SIG-M5 treated with dmso at 0.1 percent for 504 hours (cell line): ENCODE measurements at regions not wholly inside any gene's neighbourhood (a gene's known extent, or its start where the extent isn't known, plus 50 kb on each side); places are given as distances from the start of the nearest gene placed in this dataset.
"Not testable (repeated sequence)": the region's sequence is repeated elsewhere in the genome, so short reads cannot be mapped to it uniquely, and the experiment has no call there.

Source experiments
- DNase-seq: peaks from one replicate; lab custom pipeline; 2025; ENCODE audit not compliant: unreplicated experiment; lab: John Stamatoyannopoulos, UW

- DNase-seq: no peak
Measured at GRCh38 chr2:180927030-180927686, 53.2 kb upstream of the UBE2E3 start.

- DNase-seq: no peak
Measured at GRCh38 chr2:180925700-180926099, 54.7 kb upstream of the UBE2E3 start.

- DNase-seq: no peak
Measured at GRCh38 chr2:180924063-180924462, 56.3 kb upstream of the UBE2E3 start.

GRCh38 chr2:180910831-180911665, 69.4 kb upstream of the UBE2E3 start:
- DNase-seq: no peak

- DNase-seq: no peak
Measured at GRCh38 chr2:180907731-180908130, 72.7 kb upstream of the UBE2E3 start.

- no peak for DNase-seq
Measured at GRCh38 chr2:180905461-180905860, 74.9 kb upstream of the UBE2E3 start.

- no peak for DNase-seq
Measured at GRCh38 chr2:180905002-180905401, 75.4 kb upstream of the UBE2E3 start.

GRCh38 chr2:180901331-180901730, 79.1 kb upstream of the UBE2E3 start:
- no peak for DNase-seq

GRCh38 chr2:180893752-180894151, 86.7 kb upstream of the UBE2E3 start:
- DNase-seq: no peak

- no peak for DNase-seq
Measured at GRCh38 chr2:180892091-180892490, 88.3 kb upstream of the UBE2E3 start.

- no peak for DNase-seq
Measured at GRCh38 chr2:180891360-180891759, 89.0 kb upstream of the UBE2E3 start.

GRCh38 chr2:180890781-180891180, 89.6 kb upstream of the UBE2E3 start:
- no peak for DNase-seq

GRCh38 chr2:180882959-180883358, 97.4 kb upstream of the UBE2E3 start:
- no peak for DNase-seq

GRCh38 chr2:180876506-180876905, 103.9 kb upstream of the UBE2E3 start:
- no peak for DNase-seq

- no peak for DNase-seq
Measured at GRCh38 chr2:180873219-180873618, 107.2 kb upstream of the UBE2E3 start.

- DNase-seq: not testable (repeated sequence)
Measured at GRCh38 chr2:180872781-180873180, 107.6 kb upstream of the UBE2E3 start.

GRCh38 chr2:180872255-180872654, 108.2 kb upstream of the UBE2E3 start:
- DNase-seq: no peak

- no peak for DNase-seq
Measured at GRCh38 chr2:180871649-180872048, 108.8 kb upstream of the UBE2E3 start.

- no peak for DNase-seq
Measured at GRCh38 chr2:180849851-180850250, 130.6 kb upstream of the UBE2E3 start.

- DNase-seq: no peak
Measured at GRCh38 chr2:180848393-180848792, 132.0 kb upstream of the UBE2E3 start.

- DNase-seq: no peak
Measured at GRCh38 chr2:180846756-180847472, 133.5 kb upstream of the UBE2E3 start.

GRCh38 chr2:180842461-180842860, 137.9 kb upstream of the UBE2E3 start:
- DNase-seq: no peak
